NCI-H345 treated with DMSO at 0.1 percent for 48 hours (cell line): ENCODE measurements at regions not wholly inside any gene's neighbourhood (a gene's known extent, or its start where the extent isn't known, plus 50 kb on each side); places are given as distances from the start of the nearest gene placed in this dataset.

ENCODE experiments used
- DNase-seq: peaks from one replicate; lab custom pipeline; 2025; ENCODE audit not compliant: unreplicated experiment; lab: John Stamatoyannopoulos, UW

DNA sequence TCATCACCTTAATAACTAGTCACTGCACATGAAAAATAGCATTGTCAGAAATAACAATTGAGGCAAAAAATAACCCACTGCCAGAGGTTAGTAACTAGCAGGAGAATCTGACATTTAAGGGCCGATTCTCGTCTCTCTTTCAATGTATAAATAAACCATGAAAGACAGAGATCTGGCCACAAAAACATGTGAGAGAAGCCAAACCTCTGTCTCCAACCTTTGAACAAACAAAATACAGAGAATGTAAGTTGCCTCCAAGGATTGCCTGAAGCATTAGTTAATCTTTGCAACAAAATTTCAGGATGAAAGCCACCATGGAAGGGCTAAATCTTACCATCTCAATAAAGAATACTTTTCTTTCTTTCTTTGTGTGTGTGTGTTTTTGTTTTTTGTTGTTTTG lies 257.4 kb upstream of the TMTC1 start:
- DNase-seq = no peak

DNA sequence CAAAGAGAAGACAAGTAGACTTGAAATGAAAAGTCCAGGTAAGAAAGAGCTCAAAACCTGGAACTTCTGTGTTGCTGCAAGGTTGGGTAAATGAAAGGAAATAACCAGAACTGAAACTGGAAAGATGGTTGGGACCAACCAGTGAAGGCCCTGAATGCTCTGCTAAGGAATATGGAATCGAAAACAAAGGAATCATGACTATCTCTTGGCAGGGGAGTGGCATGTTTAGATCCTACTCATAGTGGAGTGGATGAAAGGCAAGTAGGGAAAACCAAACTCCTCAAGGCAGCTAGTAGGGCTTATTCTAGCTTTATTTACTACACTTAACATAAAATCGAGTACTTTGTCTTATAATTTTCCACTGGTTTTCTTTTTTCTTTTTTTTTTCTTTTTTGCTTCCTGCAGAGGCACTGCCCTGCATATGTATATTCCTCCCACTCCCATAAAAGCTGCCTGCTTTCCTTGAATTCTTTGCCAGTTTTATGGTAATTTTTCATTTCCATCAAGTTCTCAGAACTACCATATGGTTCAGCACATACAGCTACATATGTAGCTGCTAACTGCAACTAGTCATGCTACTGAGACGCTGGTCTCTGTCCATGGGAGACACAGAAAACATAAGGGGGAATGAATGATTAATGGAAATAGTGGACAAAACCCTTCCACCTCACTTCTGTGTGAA lies 247.1 kb upstream of the TMTC1 start:
- DNase-seq = no peak

- no peak for DNase-seq
These were observed 243.0 kb upstream of the TMTC1 start for GRCh38 chr12:30026621-30027234.

GRCh38 chr12:30025317-30025716 lies 241.6 kb upstream of the TMTC1 start:
- DNase-seq = no peak

- DNase-seq = no peak
These were observed 239.4 kb upstream of the TMTC1 start for GRCh38 chr12:30023186-30023585.

GRCh38 chr12:30021051-30021833 lies 237.5 kb upstream of the TMTC1 start:
- no peak for DNase-seq

GRCh38 chr12:30019366-30020140 lies 235.8 kb upstream of the TMTC1 start:
- DNase-seq = no peak

DNA sequence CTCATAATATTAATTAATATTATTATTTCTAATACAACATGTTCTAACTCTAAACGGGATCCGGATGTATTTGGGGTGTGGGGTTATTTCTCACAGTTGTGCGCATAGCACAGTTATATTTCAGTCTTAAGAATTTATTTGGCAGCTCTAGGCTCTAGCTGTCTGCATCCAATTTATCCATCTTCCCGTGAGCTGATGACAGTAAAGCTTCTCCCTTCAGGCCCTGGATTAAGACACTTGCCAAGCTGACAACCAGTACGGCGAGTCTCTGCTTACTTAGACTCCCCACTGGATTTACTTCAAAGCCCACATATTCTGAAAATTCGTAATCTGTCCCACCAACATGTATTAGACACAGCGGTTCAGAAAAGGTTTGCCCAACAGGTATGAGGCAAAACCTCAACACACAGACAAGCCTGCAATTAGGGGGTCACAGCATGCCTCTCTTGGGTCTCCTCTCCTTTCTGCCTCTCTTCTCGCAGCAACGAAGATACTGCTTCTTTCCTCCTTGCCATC lies 232.9 kb upstream of the TMTC1 start:
- no peak for DNase-seq

GRCh38 chr12:30015631-30016337 lies 232.0 kb upstream of the TMTC1 start:
- DNase-seq = no peak

DNA sequence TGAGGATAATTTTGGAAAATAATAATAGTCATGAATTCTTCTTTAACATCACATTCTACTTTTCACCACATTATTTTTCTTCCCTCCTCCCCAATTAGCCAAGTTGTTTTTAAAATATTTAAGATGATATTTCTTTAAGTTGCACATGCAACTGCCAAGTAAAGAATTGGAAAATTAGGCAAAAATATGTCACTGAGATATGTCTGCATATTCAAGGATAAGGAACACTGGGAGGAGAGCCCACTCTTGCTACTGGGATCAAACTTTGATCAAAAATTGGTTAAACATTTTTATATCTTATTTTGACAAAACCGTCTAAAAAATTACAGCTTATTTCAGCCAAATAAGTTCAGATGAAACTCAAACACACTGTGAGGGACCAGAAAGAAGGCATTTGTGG lies 231.2 kb upstream of the TMTC1 start:
- DNase-seq = no peak

DNA sequence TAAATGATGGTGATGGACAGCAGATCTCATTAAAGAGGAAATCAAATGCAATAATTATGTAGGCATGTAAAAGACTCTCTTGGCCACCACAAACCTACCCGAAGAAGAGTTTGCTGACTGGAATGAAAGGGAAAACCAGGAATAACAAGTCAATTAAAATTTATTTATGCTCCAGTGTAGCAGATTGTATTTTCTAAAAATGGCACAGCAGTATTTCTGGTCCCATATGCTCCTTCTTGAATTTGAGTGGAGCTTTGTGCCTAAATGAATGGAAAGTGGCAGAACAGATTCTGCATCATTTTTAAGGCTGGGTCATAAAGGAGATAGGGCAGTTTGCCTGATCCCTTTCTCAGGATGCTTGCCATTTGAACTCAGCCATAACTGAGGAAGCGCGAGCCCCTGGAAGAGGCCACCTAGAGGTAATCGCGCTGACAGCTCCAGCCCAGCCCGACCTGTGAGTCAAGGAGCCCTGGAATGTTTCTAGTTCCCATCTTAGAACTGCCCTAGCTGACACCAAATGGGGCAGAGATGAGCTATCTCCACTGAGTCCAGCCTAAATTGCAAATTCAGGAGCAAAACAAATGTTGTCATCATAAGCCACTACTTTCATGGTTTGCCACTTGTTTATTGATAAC lies 229.2 kb upstream of the TMTC1 start:
- DNase-seq = no peak

- no peak for DNase-seq
These were observed 226.6 kb upstream of the TMTC1 start for GRCh38 chr12:30010071-30011052.

GRCh38 chr12:30006021-30006420 lies 222.3 kb upstream of the TMTC1 start:
- no peak for DNase-seq

- no peak for DNase-seq
These were observed 219.6 kb upstream of the TMTC1 start for GRCh38 chr12:30003321-30003720.

DNA sequence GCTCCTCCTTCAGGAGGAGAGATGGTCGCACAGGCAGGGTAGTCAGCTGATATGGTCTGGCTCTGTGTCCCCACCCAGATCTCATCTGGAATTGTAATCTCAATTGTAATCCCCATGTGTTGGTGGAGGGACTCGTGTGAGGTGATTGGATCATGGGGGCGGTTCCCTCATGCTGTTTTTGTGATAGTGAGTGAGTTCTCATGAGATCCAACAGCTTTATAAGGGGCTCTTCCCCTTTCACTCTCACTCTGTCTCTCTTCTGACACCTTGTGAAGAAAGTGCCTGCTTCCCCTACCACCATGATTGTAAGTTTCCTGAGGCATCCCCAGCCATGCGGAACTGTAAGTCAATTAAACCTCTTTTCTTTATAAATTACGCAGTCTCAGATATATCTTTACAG lies 218.9 kb upstream of the TMTC1 start:
- DNase-seq = no peak

GRCh38 chr12:30000401-30000800 lies 216.7 kb upstream of the TMTC1 start:
- DNase-seq = no peak

DNA sequence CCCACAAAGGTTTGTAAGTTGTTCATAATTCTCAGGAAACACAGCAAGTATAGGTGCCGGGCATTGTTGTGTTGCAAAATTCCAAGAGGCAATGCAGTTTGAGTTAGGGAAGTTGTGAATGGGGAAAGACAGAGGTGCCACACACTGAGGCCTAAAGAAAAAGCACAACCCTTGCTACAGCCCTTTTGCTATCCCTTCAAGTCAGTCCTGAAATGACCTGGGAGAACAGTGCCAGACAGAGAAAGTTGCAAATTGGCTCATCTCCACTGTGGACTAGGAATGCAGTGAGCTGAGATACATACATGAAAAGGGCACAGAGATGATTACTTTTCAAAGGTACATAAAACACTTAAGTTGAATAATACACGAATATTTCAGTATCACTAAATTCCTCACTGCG lies 213.3 kb upstream of the TMTC1 start:
- DNase-seq = no peak

DNA sequence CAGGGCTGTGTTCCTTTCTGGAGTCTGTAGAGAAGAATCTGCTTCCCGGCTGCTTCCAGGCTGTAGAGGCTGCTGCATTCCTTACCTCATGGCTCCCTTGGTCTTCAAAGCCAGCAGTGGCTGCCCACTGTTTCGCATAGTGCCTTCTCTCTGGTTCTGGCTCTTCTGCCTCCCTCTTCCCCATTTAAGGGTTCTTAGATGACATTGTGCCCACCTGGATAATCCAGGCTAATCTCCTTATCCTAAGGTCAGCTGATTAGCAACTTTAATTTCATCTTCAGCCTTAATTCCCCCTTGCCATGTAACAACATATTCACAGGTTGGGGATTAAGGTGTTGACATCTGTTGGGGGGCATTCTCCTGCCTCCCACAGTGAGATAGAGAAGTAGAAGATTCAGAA lies 208.6 kb upstream of the TMTC1 start:
- no peak for DNase-seq

GRCh38 chr12:29991924-29992323 lies 208.2 kb upstream of the TMTC1 start:
- no peak for DNase-seq
